Transverse colon (tissue), 4 donors: ENCODE measurements at regions not wholly inside any gene's neighbourhood (a gene's known extent, or its start where the extent isn't known, plus 50 kb on each side); places are given as distances from the start of the nearest gene placed in this dataset.

Source experiments
- DNase-seq: peaks from one replicate; pipeline ENCODE4 v3.0.0-alpha.2; 2019
- H3K27ac ChIP-seq, 4 donors: fragments of 200-600 bp; sonication (generic); 2 replicates each; pipeline ENCODE4 v1.5.1; 2016 to 2018; ENCODE audit warnings: inconsistent platforms in 4 of 4
- H3K27me3 ChIP-seq: fragments of 200-600 bp; sonication (generic); 2 replicates; pipeline ENCODE4 v1.5.1; 2017; ENCODE audit warnings: inconsistent platforms
- H3K36me3 ChIP-seq, 4 donors: fragments of 200-600 bp; sonication (generic); 2 replicates each; pipeline ENCODE4 v1.5.1; 2017 to 2019; ENCODE audit warnings: inconsistent platforms in 4 of 4
- H3K4me1 ChIP-seq, 4 donors: fragments of 200-600 bp; sonication (generic); 2 replicates each; pipeline ENCODE4 v1.5.1; 2017 to 2020; ENCODE audit warnings: inconsistent platforms in 4 of 4
- H3K4me3 ChIP-seq, 4 donors: fragments of 200-600 bp; sonication (generic); 1 replicate in 1 of 4; 2 replicates in 3 of 4; pipeline versions ENCODE4 v1.5.1 to v1.6.1; 2017 to 2019; ENCODE audit warnings: inconsistent platforms in 4 of 4
- H3K9me3 ChIP-seq, 2 donors: fragments of 200-600 bp; sonication (generic); 2 replicates each; pipeline ENCODE4 v1.5.1; 2017 to 2019; ENCODE audit warnings: inconsistent platforms in 2 of 2
- EP300 ChIP-seq: sonication (generic); formaldehyde crosslinking; IDR thresholded peaks from one replicate; pipeline ENCODE4 v1.6.1; 2017; ENCODE audit warnings: antibody characterized with exemption, low read depth
- POLR2A ChIP-seq: fragments of 450-650 bp; IDR thresholded peaks from one replicate; pipeline ENCODE4 v1.6.1; 2016; ENCODE audit warnings: antibody characterized with exemption, mild to moderate bottlenecking, moderate library complexity
- POLR2AphosphoS5 ChIP-seq, 3 donors: sonication (generic); formaldehyde crosslinking; IDR thresholded peaks; one replicate each; pipeline ENCODE4 v1.6.1; 2016; ENCODE audit warnings: antibody characterized with exemption in 3 of 3
- WGBS, 2 donors: methylation state at CpG; one replicate each; pipeline ENCODE4 v1.1.5; 2018; ENCODE audit warnings: low coverage in 1 of 2; 5-methylcytosine and 5-hydroxymethylcytosine counted together
- in situ Hi-C, 4 donors: fragments of 200-750 bp; cut with MboI; loops; one replicate each; pipeline versions ENCODE4 v1.15.0 to v1.15.1; 2017; ENCODE audit warnings: low sequenced_read_pairs in 3 of 4, low pct_ligation_motif_present in 1 of 4, low pct_unique_long_range_greater_than_20kb in 1 of 4
- intact Hi-C: fragments of 100-400 bp; cut with DNase I; formaldehyde crosslinking; loops from one replicate; pipeline ENCODE4 v1.15.1; 2023; ENCODE audit warnings: low total_unique reads
- TF ChIP-seq, protein P1 (sequence below), 5 experiments: fragments of 200-600 bp in 3 of 5; fragments of 450-650 bp in 2 of 5; sonication (generic) in 3 of 5; IDR thresholded peaks; 1 replicate in 2 of 5; 2 replicates in 3 of 5; pipeline ENCODE4 v1.5.1; 2016 to 2017; ENCODE audit warnings: antibody characterized with exemption in 5 of 5, inconsistent platforms in 3 of 5, mild to moderate bottlenecking in 2 of 5, moderate library complexity in 1 of 5

DNA sequence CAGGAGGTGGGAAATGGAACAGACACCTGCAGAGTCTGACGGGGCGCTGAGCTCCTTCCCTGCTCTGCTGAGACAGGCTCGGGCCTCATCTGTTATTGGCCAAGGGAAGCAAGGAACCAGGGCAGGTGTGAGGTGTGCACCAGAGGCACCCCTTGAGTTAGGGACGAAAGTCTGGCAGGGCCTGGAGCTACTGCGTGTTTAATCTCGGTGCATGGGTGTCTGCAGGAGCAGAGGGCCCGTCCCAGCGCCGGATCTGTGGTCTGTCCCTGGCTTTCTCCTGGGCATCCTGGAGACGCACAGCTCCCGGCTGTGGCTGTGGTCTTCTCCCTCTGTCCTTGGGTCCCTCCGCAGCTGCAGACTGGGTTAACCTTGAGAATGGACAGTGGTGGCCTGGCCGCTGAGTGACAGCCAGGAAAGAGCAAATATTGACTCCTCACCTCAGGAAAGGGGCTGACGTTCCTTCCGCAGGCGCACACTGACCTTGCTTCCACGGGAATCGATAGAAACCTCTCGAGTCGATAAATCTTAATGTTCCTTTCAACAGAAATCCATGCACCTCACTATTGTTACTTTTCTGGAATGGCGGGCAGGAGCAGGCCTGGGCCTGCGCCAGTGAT lies 975.6 kb downstream of the BRD1 start:
- DNase-seq = no peak
- TF ChIP-seq POLR2AphosphoS5 (IDR thresholded peaks at IDR 0.05) (no peak), POLR2A (no peak), EP300 (no peak)
- TF ChIP-seq, protein P1, sequence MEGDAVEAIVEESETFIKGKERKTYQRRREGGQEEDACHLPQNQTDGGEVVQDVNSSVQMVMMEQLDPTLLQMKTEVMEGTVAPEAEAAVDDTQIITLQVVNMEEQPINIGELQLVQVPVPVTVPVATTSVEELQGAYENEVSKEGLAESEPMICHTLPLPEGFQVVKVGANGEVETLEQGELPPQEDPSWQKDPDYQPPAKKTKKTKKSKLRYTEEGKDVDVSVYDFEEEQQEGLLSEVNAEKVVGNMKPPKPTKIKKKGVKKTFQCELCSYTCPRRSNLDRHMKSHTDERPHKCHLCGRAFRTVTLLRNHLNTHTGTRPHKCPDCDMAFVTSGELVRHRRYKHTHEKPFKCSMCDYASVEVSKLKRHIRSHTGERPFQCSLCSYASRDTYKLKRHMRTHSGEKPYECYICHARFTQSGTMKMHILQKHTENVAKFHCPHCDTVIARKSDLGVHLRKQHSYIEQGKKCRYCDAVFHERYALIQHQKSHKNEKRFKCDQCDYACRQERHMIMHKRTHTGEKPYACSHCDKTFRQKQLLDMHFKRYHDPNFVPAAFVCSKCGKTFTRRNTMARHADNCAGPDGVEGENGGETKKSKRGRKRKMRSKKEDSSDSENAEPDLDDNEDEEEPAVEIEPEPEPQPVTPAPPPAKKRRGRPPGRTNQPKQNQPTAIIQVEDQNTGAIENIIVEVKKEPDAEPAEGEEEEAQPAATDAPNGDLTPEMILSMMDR (IDR thresholded peaks at IDR 0.05) = no peak
- H3K9me3 ChIP-seq = no peaks in the 10 kb centered on the region
- H3K4me1 ChIP-seq = no peaks in the 10 kb centered on the region
- H3K27me3 ChIP-seq = no peaks in the 10 kb centered on the region
- H3K27ac ChIP-seq = no peak overlapping the region
- in situ Hi-C loops (no loop called here), intact Hi-C loops (no loop called here)
- 80 to 90% methylated on average over 2 to 22 of the region's 22 CpGs for WGBS, 2 donors
- H3K36me3 ChIP-seq = no peaks in the 10 kb centered on the region
- no peak overlapping the region for H3K4me3 ChIP-seq

GRCh38 chr22:48850658-48851287 lies 976.9 kb downstream of the BRD1 start:
- Histone ChIP-seq H3K9me3 (no peaks in the 10 kb centered on the region), H3K27ac (no peak overlapping the region), H3K4me3 (no peak overlapping the region), H3K27me3 (no peaks in the 10 kb centered on the region), H3K4me1 (no peaks in the 10 kb centered on the region), H3K36me3 (no peaks in the 10 kb centered on the region)
- no peak for DNase-seq
- in situ Hi-C loops (no loop called here), intact Hi-C loops (no loop called here)
- TF ChIP-seq POLR2A (no peak), EP300 (no peak), POLR2AphosphoS5 (IDR thresholded peaks at IDR 0.05) (no peak)
- TF ChIP-seq, protein P1 (IDR thresholded peaks at IDR 0.05) = no peak
- 40 to 83% methylated on average over 2 to 16 of the region's 16 CpGs for WGBS, 2 donors

DNA sequence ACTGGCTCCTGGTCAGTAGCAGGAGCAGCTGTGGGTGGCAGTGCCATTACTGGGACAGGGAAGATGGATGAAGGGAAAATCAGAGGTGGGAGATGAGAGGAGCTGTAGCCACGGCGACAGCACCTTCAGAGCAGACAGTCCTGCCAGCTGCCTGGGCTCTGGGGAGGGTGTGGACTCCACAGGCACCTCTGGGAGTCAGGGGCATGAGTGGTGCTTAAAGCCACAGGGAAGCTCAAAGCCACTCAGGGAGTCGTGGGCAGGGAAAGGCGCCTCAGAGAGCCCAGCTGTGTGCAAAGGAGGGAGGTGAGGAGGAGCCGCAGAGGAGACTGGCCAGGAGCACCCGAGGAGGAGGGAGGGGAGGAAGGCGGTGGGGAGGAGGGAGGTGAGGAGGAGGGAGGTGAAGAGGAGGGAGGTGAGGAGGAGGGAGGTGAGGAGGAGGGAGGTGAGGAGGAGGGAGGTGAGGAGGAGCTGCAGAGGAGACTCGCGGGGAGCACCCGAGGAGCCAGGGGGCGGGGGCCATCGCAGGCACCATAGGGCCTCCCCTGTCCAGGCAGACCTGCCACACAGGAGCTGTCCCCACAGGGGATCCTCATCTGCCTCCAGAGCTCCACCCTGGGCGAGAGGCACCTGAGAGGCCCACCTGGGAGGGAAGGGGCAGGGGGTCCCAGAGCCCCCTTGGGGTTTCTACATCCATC lies 977.6 kb downstream of the BRD1 start:
- WGBS, 2 donors = 76 to 90% methylated on average over 2 to 12 of the region's 13 CpGs
- in situ Hi-C loops (no loop called here), intact Hi-C loops (no loop called here)
- no peaks in the 10 kb centered on the region for H3K4me1 ChIP-seq
- TF ChIP-seq POLR2A (no peak), EP300 (no peak), POLR2AphosphoS5 (IDR thresholded peaks at IDR 0.05) (no peak)
- TF ChIP-seq, protein P1 (IDR thresholded peaks at IDR 0.05) = no peak
- no peak overlapping the region for H3K27ac ChIP-seq
- H3K36me3 ChIP-seq = no peaks in the 10 kb centered on the region
- no peak for DNase-seq
- no peaks in the 10 kb centered on the region for H3K9me3 ChIP-seq
- no peak overlapping the region for H3K4me3 ChIP-seq
- H3K27me3 ChIP-seq = no peaks in the 10 kb centered on the region

DNA sequence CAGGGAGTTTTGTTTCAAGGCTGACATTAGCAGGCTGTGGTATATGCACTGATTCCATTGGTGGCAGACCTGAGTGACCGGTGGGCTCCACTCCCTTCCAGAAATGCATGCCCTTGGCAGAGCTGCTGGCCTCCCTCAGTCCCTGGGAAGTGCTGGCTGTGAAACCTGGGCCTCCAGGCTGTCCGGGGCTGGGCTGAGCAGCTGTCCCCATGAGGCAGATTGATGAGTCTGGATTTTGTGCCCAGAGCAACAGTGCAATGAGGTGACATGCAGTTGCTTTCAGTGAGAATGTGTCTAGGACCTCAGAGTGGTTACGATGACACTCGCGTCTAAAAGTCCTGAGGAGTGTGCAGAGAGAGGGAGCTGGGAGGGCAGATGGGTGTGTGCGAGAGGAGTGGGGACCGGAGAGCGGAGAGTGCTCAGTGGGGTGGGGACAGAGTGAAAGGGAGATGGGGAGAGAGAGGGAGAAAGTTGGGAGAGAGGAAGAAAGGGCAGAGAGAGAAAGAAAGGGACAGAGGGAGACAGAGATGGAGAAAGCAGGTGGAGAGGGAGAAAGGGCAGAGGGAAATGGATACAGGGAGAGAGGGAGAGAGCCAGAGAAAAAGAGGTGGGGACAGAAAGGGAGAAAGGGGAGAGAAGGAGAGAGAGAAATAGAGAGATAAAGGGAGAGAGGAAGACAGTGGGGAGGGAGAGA lies 978.3 kb downstream of the BRD1 start:
- DNase-seq = no peak
- Histone ChIP-seq H3K4me1 (no peaks in the 10 kb centered on the region), H3K36me3 (no peaks in the 10 kb centered on the region), H3K27ac (no peak overlapping the region), H3K4me3 (no peak overlapping the region), H3K9me3 (no peaks in the 10 kb centered on the region), H3K27me3 (no peaks in the 10 kb centered on the region)
- in situ Hi-C loops = no loop called here
- intact Hi-C loops = no loop called here
- TF ChIP-seq POLR2AphosphoS5 (IDR thresholded peaks at IDR 0.05) (no peak), EP300 (no peak), POLR2A (no peak)
- TF ChIP-seq, protein P1 (IDR thresholded peaks at IDR 0.05) = no peak
- 72 to 76% methylated on average over 6 to 8 of the region's 8 CpGs for WGBS, 2 donors
